ENCODE measurements at regions not wholly inside any gene's neighbourhood (a gene's known extent, or its start where the extent isn't known, plus 50 kb on each side); places are given as distances from the start of the nearest gene placed in this dataset.

GRCh38 chrX:117788339-117788738, 328.3 kb downstream of the KLHL13 start:
- TF ChIP-seq, protein P1, sequence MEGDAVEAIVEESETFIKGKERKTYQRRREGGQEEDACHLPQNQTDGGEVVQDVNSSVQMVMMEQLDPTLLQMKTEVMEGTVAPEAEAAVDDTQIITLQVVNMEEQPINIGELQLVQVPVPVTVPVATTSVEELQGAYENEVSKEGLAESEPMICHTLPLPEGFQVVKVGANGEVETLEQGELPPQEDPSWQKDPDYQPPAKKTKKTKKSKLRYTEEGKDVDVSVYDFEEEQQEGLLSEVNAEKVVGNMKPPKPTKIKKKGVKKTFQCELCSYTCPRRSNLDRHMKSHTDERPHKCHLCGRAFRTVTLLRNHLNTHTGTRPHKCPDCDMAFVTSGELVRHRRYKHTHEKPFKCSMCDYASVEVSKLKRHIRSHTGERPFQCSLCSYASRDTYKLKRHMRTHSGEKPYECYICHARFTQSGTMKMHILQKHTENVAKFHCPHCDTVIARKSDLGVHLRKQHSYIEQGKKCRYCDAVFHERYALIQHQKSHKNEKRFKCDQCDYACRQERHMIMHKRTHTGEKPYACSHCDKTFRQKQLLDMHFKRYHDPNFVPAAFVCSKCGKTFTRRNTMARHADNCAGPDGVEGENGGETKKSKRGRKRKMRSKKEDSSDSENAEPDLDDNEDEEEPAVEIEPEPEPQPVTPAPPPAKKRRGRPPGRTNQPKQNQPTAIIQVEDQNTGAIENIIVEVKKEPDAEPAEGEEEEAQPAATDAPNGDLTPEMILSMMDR (IDR thresholded peaks at IDR 0.05), result no peak
- TF ChIP-seq POLR2A (IDR thresholded peaks at IDR 0.05), result no peak
- no peak for TF ChIP-seq EP300 (IDR thresholded peaks at IDR 0.05)
- DNase-seq, result no peak
- Histone ChIP-seq H3K36me3 (no peaks in the 10 kb centered on the region), H3K9me3 (no peaks in the 10 kb centered on the region), H3K27me3 (no peaks in the 10 kb centered on the region), H3K4me1 (ENCODE audit: insufficient read depth) (no peaks in the 10 kb centered on the region), H3K27ac (no peak overlapping the region), H3K4me3 (no peak overlapping the region)
- 35 to 47% (median 37%) methylated on average over 2 of the region's 2 CpGs for WGBS, 3 donors
- intact Hi-C loops (cut with DNase I), result no loop called here

GRCh38 chrX:117771384-117771783, 345.2 kb downstream of the KLHL13 start:
- no peaks in the 10 kb centered on the region for H3K4me1 ChIP-seq (ENCODE audit: insufficient read depth)
- no peaks in the 10 kb centered on the region for H3K9me3 ChIP-seq
- no peak overlapping the region for H3K27ac ChIP-seq
- no peaks in the 10 kb centered on the region for H3K36me3 ChIP-seq
- no peak overlapping the region for H3K4me3 ChIP-seq
- no peaks in the 10 kb centered on the region for H3K27me3 ChIP-seq
- intact Hi-C loops (cut with DNase I), result no loop called here
- no peak for DNase-seq
- TF ChIP-seq POLR2A (IDR thresholded peaks at IDR 0.05), result no peak
- TF ChIP-seq, protein P1 (IDR thresholded peaks at IDR 0.05), result no peak
- TF ChIP-seq EP300 (IDR thresholded peaks at IDR 0.05), result no peak

GRCh38 chrX:117768861-117769604, 347.6 kb downstream of the KLHL13 start:
- H3K9me3 ChIP-seq, result no peaks in the 10 kb centered on the region
- 87 to 91% (median 88%) methylated on average over 26 to 37 of the region's 37 CpGs for WGBS, 3 donors
- H3K27ac ChIP-seq, result no peak overlapping the region
- no peaks in the 10 kb centered on the region for H3K4me1 ChIP-seq (ENCODE audit: insufficient read depth)
- intact Hi-C loops (cut with DNase I), result no loop called here
- TF ChIP-seq, protein P1 (IDR thresholded peaks at IDR 0.05), result no peak
- TF ChIP-seq POLR2A (IDR thresholded peaks at IDR 0.05), result no peak
- no peak for TF ChIP-seq EP300 (IDR thresholded peaks at IDR 0.05)
- H3K36me3 ChIP-seq, result no peaks in the 10 kb centered on the region
- H3K27me3 ChIP-seq, result no peaks in the 10 kb centered on the region
- DNase-seq, result no peak
- H3K4me3 ChIP-seq, result no peak overlapping the region

DNA sequence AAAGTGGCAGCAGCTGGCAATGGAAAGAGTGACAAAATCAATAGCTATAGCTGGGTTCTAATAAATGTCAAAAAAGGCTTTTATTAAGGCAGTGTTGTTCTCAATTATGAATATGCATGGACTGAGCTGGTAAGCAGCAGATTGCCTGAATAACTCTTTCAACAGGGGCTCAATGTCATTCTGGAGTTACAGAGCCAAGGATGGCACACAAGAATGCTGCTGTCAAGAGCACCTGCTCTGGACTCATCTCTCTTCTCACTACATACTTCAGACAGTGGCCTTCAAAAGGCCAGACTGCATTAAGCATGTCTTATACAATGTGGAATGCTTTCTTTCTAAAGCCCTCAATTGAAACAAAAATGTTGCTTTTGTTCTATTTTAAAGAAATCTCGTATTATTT, 351.4 kb downstream of the KLHL13 start:
- TF ChIP-seq EP300 (IDR thresholded peaks at IDR 0.05) (no peak), POLR2A (IDR thresholded peaks at IDR 0.05) (no peak)
- TF ChIP-seq, protein P1 (IDR thresholded peaks at IDR 0.05), result no peak
- WGBS, 3 donors, result 37 to 50% (median 41%) methylated on average over 1 of the region's 1 CpG

More for the DNA sequence above, 351.4 kb downstream of the KLHL13 start:
- Histone ChIP-seq H3K4me1 (ENCODE audit: insufficient read depth) (no peaks in the 10 kb centered on the region), H3K9me3 (no peaks in the 10 kb centered on the region), H3K36me3 (no peaks in the 10 kb centered on the region), H3K27ac (no peak overlapping the region), H3K4me3 (no peak overlapping the region), H3K27me3 (no peaks in the 10 kb centered on the region)
- intact Hi-C loops (cut with DNase I), result no loop called here
- DNase-seq, result no peak

Data from ovary (tissue), 7 donors.